ENCODE measurements at regions not wholly inside any gene's neighbourhood (a gene's known extent, or its start where the extent isn't known, plus 50 kb on each side); places are given as distances from the start of the nearest gene placed in this dataset.
"Not testable (repeated sequence)": the region's sequence is repeated elsewhere in the genome, so short reads cannot be mapped to it uniquely, and the experiment has no call there.

DNA sequence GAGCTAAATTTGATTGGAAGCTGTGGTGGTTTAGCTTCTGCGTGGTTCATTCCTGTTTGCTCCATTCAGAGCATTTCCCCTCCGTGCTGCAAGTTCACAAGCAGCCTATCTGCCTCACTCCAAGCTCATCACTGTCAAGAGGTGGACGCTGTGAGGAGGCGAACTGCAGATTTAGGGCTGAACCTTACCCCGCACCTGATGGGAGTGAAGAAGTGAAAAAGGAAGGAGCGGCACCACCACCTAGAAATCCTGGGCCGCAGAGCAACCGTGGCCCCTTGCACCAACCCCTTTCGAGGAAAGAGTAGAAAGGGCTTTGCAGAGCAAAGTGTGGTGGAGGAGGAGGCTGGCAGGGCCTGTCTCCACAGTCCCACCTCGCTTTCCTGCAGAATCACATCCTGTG lies 117.4 kb downstream of the IER5 start:
- DNase-seq = no peak

DNA sequence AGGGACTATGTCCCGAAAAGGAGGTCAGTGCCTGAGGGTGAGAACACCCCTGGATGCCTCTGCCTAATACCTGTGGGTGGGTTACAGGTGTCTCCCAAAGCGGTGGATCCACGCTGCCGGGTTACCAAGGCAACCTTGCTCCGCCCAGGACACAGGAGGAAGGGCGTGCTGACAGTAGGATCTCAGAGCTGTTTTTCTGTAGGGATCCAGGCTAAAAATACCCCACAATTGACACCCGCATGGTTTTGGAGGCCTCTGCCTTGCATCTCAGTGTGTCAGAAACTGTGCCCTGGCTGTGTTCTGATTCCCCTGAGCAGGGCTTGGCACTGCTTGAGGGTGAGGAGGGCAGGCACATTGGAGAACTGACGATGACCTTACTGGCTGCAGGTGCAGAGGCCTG lies 118.0 kb downstream of the IER5 start:
- no peak for DNase-seq

DNA sequence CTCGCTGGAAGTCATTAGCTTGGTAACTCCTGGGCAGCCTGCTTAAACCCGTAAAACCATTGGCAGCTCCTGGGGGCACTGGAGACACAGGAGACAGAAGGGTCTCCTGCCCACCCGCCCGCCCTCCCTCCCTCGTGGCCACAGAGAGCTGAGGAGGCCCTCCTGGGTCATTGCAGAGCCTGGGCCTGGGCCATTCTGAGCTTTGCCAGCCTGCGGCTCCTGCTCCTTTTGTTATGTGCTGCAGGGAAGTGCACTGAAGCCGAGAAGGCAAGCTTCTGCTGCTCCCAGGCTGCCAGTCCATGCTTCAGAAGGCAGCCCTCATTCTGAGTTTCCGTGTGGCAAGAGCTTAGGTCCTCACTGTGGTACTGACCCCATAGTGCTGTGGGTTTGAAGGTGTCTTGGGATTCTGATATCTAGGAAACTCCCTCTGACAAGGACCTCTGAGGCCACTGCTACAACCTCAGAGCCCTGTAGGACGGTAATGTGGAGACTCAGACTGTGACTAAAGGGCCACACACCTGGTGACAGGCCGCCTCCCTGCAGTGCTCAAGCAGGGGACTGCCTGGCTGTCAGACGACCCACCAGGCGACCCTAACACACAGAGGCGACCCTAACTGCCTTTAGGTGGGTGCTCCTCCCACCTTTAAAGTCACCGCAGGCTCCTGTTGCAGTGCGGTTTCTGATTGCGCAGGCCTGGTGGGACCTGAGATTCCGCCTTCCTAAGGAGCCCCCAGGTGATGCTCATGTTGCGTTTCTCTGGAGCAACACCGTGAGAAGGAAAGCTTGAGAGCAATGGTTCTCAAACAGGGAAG lies 118.7 kb downstream of the IER5 start:
- no peak for DNase-seq

DNA sequence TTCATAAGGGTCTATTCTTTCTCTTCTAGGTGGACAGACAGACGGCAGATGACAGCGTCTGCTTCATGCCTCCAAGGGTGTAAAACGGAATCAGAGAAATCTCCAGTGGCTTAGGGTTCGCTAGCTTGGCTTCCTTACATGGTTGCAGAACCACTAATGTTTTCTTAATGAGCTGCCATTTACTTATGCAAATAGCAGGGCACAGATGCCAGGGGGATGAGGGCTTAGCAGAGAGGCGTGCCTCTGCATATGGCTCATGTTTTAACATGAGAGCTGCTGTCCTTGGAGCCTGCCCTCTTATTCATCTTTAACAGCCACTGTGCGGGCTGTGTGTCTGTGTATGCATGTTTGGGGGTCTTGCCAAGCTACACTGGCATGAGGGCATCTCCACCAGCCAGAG lies 119.6 kb downstream of the IER5 start:
- no peak for DNase-seq

DNA sequence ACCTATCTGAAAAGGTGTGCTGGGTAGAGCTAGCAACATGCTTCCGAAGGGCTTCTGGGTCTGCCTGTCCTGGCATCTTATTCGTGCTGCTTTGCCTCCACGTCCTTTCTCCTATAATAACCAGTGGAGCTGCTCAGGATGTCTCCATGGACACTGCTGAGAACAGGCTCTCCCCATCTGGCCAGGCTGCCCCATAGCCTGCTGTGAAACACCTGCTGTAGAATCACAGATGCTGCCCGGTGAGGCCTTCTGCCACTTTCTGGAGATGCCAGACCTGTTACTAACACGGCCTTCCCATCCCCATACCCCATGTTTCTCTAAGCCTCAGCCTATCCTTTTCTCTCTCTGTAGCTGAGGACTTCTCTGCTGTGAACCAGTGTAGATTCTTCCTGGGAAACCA lies 120.5 kb downstream of the IER5 start:
- no peak for DNase-seq

DNA sequence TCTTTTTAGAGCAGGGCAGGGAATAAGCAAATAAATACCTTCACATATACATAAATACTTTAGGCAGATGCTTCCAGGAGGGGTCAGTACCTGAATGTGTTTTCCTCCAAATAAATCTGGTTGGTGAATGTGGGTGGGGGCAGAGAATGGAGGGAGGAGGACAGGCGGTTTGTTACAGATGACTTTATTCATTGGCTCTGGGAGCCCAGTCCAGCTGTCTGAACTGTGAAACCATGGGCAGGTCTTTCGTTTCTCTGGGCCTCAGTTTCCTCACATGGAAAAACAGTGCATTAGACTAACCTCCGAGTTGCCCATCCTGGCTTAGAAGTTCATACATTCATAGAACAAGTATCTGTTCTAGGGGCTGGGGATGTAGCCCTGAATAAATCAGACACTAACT lies 124.6 kb downstream of the IER5 start:
- no peak for DNase-seq

DNA sequence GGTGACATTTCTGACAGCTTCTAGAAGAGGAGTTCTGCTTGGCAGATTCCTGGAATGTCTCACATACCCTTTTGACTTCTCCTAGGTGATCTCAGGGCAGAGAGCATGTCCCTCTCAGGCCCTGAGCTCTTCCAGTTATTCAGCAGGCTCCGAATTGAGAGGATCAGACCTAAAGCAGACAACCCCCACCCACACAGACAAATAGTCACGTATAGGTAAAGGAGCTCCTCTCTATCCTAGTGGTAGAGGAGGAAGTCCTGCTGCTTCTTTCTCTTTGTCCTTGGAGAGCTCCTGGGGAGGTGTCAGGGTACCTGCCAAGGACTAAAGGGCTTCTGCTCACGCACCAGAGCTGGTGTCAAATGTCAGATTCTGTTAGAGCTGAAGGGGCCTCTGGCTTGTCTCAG lies 128.1 kb downstream of the IER5 start:
- no peak for DNase-seq

DNA sequence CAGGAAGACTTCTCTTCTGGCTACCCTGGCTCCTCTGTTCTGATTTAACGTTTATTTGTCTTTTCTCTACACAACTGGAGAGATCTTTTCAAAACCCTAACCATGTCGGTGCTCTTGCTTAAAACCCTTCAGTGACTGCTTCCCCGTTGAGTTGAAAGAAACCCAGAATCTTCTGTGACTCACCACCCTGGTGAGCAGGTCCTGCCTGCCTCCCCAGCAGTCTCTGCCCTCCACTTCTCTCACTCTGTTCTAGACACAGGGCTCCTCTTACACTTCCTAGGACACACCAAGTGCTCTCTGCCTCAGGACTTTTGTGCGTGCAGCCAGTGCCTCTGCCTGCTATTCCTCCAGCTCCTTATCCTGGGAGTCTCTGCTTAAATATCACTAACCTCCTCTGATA lies 131.4 kb downstream of the IER5 start:
- DNase-seq = no peak

DNA sequence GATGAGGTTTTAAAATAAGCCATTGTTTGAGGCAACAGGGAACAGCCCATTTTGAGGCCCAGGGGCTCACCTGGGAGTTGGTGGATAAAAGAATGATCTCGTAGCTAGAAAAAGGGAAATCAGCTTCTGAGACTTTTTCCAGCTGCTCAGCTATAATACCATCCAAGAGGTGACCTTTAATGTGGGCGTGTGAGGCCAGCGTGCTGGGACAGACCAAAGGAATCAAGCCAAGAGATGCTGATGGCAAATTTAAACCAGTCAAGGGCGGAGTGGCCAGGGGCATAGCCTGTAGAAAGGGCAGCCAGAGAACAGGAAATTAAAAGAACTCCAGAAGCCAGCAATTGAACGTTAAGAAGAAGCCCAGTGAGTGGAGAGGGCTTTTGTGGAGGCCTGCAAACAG lies 132.6 kb downstream of the IER5 start:
- DNase-seq = no peak

DNA sequence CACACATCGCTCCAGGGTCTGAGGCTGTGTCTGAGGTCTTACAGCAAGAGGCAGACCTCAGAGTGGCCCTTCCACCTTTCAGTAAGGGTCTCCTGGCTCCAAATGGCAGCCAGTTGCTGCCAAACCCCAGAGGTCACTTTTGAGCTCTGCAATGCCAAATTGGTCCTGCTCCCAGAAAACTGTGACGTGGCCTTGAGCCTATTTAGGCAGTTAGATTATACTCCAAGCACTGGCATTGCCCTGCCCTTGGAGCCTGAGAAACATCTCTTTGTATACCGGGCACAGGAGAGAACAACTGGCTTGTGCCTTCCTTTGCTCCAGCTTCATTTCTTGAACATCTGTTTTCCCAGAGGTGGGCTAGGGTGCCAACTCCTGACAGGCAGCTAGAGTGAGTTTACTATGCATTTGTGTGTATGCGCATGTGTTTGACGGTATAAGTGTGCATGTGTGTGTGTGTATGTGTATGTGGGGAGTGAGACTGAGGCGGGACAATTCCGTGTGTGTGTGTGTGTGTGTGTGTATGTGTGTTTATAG lies 134.5 kb downstream of the IER5 start:
- DNase-seq = no peak

DNA sequence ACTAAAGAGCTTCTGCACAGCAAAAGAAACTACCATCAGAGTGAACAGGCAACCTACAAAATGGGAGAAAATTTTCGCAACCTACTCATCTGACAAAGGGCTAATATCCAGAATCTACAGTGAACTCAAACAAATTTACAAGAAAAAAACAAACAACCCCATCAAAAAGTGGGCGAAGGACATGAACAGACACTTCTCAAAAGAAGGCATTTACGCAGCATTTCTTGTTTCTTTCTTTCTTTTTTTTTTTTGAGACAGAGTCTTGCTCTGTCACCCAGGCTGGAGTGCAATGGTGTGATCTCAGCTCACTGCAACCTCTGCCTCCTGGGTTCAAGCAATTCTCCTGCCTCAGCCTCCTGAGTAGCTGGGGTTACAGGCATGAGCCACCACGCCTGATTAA lies 138.2 kb downstream of the IER5 start:
- DNase-seq = not testable (repeated sequence)

DNA sequence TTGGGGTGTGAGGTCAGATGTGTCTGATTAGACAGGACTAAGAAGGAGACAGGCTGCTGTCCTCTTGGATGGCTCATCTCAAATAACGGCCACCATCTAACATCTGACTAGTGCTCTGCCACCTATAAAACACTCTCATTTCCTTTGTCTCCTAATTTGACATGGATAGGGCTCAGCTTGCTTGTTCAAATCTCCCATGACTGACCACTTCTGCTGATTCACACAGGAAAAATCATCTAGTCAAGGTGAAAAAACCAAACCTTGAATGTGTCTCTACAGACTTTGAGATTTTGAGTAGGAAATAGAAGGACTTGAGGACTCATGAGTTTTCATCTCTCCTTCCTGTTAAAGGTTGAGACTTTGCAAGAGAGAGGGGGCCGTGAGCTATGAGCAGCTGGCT lies 150.6 kb downstream of the IER5 start:
- no peak for DNase-seq

DNA sequence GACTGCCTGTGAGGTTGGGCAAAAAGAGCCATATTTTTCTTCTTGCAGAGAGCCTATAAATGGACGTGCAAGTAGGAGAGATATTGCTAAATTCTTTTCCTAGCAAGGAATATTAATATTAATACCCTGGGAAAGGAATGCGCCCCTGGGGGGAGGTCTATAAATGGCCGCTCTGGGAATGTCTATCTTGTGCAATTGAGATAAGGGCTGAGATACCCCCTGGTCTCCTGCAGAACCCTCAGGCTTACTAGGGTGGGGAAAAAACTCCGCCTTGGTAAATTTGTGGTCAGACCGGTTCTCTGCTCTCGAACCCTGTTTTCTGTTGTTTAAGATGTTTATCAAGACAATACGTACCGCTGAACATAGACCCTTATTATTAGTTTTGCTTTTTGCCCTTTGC lies 157.8 kb downstream of the IER5 start:
- not testable (repeated sequence) for DNase-seq

DNA sequence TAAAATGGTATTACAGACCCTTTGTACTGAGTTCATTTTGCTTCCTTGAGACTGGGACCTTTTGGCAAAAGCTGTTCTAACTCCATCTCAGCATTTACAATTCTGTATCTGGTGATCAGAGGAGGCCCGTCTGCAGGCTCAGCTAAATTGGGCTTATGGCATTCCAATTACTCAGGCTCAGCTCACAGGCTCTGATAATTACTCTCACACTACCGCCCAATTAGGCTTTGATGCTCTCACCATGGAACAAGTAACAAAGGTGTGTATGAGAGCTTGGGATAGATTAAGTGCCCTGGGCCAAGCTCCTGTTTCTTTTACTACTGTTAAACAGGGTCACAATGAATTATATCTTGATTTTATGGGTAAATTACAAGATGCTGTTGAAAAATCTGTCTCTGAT lies 159.9 kb downstream of the IER5 start:
- DNase-seq = not testable (repeated sequence)

DNA sequence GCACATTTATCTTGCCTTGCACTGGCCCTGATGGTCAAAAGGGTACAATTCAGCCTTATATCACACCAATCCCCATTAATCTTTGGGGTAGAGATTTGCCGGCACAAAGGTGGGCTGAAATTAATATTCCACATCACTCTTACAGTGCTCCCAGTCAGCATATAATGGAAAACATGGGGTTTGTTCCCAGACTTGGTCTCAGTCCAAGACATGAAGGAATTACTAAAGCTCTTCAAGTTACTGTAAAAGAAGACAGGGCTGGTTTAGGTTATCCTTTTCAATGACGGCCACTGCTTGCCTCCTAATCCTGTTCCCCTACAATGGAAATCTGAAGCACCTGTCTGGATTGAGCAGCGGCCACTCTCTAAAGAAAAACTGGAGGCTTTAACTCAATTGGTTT lies 160.7 kb downstream of the IER5 start:
- DNase-seq = no peak

DNA sequence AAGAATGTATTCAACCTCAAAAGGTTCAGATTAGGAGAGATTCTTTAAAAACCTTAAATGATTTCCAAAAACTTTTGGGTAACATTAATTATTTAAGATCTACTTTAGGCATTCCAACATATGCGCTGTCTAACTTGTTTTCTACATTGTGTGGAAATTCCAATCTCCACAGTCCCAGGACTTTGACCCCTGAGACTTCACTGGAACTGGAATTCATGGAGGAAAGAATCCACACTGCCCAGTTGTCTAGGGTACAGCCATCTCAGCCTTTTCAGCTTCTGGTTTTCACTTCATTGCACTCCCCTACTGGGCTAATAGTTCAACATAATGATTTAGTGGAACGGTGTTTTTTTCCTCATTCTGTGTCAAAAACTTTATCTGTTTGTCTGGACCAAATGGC lies 161.5 kb downstream of the IER5 start:
- DNase-seq = no peak

DNA sequence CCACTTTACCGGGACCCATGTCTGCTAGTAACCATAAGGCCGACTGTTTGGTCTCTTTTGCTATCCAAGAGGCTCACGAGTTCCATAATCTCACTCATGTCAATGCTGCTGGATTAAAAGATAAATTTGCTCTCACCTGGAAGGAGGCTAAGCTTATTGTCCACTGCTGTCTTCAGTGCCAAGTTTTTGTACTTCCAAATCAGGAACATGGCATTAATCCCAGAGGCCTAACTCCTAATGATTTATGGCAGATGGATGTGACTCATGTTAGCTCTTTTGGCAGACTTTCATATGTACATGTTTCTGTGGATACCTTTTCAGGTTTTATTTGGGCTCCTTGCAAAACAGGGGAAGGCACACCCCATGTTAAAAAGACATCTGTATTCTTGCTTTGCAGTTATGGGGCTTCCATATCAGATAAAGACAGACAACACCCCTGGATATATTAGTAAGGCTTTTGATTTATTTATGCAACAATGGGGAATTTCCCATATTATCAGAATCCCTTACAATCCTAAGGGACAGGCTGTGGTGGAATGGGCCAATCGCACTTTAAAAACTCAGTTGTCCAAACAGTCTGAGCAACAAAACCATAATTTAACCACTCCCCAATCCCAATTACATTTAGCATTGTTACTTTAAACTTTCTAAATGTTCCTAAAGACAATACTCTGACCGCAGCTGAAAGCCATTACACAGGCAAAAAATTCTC lies 162.7 kb downstream of the IER5 start:
- no peak for DNase-seq

DNA sequence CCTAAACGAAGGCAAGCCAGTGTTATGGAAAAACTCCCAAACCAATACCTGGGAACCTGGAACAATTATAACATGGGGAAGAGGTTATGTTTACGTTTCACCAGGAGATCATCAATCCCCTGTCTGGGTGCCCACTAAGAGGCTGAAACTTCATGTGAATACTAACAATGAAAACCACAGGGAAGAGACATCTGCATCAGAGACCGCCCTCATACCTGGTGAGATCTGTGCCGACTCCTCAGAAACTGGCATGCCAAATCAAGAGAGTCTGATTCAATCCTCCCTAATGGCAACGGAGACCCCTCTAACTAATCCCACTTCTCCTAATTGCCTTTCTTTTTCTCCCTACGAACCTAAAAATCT lies 163.2 kb downstream of the IER5 start:
- no peak for DNase-seq

DNA sequence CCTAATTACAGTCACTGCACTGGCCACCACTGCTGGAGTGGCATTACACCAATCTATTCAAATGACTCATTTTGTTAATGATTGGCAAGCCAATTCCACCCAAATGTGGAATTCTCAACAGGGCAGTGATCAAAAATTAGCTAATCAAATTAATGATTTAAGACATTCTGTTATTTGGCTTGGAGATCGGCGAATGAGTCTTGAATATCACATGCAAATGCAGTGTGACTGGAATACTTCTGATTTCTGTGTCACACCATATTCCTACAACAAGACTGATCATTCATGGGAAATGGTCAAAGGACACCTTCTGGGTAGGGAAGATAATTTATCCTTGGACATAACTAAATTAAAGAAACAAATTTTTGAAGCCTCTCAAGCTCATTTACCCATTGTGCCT lies 165.1 kb downstream of the IER5 start:
- DNase-seq = not testable (repeated sequence)

DNA sequence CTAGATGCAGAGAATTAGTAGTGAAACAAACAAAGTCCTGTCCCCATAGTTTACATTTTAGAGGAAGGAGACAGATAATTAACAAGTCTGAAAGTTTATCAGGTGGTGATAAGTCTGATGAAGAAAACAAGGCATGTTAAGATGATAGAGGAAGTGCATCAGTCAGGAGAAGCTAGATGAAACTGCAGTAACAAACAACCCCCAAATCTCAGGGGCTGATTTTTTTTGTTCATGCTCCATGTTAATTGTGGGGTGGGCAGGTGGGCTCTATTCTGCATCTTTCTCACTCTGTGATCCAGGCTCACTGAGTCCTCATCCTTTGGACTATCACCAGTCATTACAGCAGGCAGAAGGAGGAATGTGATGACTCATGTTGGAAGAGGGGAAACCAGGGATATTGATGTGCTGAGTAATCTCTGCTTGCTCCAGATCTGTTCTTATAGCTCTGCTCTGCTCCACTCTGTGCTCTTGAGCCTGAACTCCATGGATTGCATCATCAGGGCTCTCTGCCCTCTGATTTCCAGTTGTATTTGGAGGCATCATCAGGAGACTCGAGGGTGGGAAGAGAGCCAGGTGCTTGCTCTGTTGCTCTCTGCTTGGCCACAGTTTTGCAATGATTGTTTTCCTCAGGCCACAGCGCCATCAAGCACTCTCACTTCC lies 166.9 kb downstream of the IER5 start:
- DNase-seq = no peak

DNA sequence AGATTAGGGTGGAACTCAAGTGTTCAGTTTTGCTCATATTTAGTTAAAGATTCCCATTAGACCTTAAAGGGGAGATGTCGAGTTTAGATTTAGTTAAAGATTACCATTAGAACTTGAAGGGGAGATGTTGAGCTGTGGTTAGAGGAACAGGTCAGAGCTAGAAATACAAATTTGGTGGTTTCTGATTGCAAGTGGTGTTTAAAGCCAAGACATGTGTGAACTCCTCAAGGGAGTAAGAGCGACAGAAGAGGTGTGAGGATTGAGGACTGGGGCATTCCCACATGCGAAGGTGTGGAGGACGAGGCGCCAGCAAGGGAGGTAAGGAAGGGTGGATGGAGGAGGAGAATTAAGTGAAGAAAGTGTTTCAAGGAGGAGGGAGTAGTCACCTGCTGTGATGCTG lies 168.6 kb downstream of the IER5 start:
- no peak for DNase-seq

DNA sequence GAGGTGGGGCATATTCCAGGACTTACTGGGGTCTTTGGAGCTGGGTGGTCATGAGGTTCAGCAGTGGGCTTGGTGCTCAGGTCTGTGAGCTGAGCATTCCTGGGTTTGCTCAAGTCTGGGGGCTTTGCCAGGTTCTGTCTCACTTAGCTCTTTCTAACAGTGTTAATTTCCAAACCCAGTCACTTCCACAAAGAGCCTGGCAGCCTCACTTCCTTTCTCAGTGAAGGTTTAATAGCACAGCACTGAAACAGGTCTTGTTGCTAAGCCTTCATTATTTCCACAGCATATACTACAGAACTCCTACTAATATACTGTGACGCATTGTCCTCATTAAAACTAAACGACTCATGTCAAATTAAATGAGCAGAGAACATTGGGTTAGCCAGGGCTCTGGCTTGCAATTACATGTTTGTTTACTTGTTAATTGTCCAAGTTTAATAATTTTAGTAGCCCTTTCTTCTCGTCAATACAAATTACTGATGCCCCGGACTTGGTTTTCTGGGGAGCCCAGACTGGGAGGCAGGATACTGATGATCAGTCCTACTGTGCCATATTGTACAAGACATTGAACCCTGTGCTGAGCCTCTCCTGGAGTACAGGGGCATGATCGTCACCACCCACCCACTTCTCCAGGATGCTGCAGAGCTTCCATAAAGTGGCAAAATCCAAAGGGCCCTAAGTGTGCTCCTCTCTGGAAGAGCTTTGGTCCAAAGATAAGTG lies 170.7 kb downstream of the IER5 start:
- DNase-seq = no peak

DNA sequence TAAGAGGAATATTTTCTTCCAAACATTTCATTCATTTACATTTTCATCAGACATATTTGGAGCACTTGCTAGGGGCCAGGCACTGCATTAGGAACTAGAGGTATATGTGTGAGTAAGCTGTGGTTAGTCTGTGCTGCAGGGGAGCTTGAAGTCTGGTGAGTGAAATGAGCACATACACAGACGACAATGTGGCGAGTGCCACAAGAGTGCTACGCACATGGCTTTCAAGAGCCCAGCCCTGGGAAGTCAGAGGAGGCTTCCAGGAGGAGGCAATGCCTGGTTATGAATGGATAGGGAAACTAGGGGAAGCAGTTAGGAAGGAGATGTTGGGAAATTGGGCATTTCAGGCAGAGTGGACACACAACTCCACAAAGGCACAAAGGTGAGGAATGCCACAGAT lies 171.8 kb downstream of the IER5 start:
- no peak for DNase-seq

Data from NCI-H1417 treated with DMSO at 0.1 percent for 48 hours (cell line).